ENCODE measurements at regions not wholly inside any gene's neighbourhood (a gene's known extent, or its start where the extent isn't known, plus 50 kb on each side); places are given as distances from the start of the nearest gene placed in this dataset.

GRCh38 chr4:83725336-83726085 lies 189.6 kb downstream of the GPAT3 start:
- H3K9me3 Mint-ChIP-seq (ENCODE audit: unreplicated experiment): no peaks in the 10 kb centered on the region
- H3K4me1 Mint-ChIP-seq (ENCODE audit: insufficient read depth, unreplicated experiment): no peaks in the 10 kb centered on the region
- no peak for TF ChIP-seq CTCF (IDR thresholded peaks at IDR 0.05; ENCODE audit: unreplicated experiment)
- no peak overlapping the region for H3K27ac Mint-ChIP-seq (ENCODE audit: low read depth, unreplicated experiment)
- no peak for DNase-seq (ENCODE audit: unreplicated experiment)
- no TSS peak for BruUV-seq (replicated peaks)
- intact Hi-C loops (cut with micrococcal nuclease): no loop called here
- no peak overlapping the region for H3K4me3 Mint-ChIP-seq (ENCODE audit: unreplicated experiment)
- POLR2A ChIA-PET: no interaction called here
- CTCF ChIA-PET: interaction anchor here (0.7 to 0.8 kb wide), 2 partner anchors 233 to 438 kb away, joined by 3 to 4 read pairs; no protein-coding TSS in a partner anchor
- H3K36me3 Mint-ChIP-seq (ENCODE audit: insufficient read depth, unreplicated experiment): no peaks in the 10 kb centered on the region
- peaks cover 38% of the 10 kb centered on the region for H3K27me3 Mint-ChIP-seq (ENCODE audit: insufficient read depth, unreplicated experiment)

- no peak for TF ChIP-seq CTCF (IDR thresholded peaks at IDR 0.05; ENCODE audit: unreplicated experiment)
- POLR2A ChIA-PET: no interaction called here
- Mint-ChIP-seq H3K27ac (ENCODE audit: low read depth, unreplicated experiment) (no peak overlapping the region), H3K9me3 (ENCODE audit: unreplicated experiment) (no peaks in the 10 kb centered on the region), H3K36me3 (ENCODE audit: insufficient read depth, unreplicated experiment) (no peaks in the 10 kb centered on the region), H3K4me3 (ENCODE audit: unreplicated experiment) (no peak overlapping the region), H3K4me1 (ENCODE audit: insufficient read depth, unreplicated experiment) (no peaks in the 10 kb centered on the region), H3K27me3 (ENCODE audit: insufficient read depth, unreplicated experiment) (peaks cover 38% of the 10 kb centered on the region)
- DNase-seq (ENCODE audit: unreplicated experiment): no peak
- intact Hi-C loops (cut with micrococcal nuclease): no loop called here
- no TSS peak for BruUV-seq (replicated peaks)
- CTCF ChIA-PET: interaction anchor here (0.6 kb wide), 1 partner anchor 52 kb away, joined by 3 read pairs; no protein-coding TSS in a partner anchor
Observed at GRCh38 chr4:83724485-83725335, 188.8 kb downstream of the GPAT3 start.

- no peaks in the 10 kb centered on the region for H3K4me1 Mint-ChIP-seq (ENCODE audit: insufficient read depth, unreplicated experiment)
- no peak for TF ChIP-seq CTCF (IDR thresholded peaks at IDR 0.05; ENCODE audit: unreplicated experiment)
- DNase-seq (ENCODE audit: unreplicated experiment): no peak
- CTCF ChIA-PET: interaction anchor here (0.6 kb wide), 1 partner anchor 53 kb away, joined by 3 read pairs; no protein-coding TSS in a partner anchor
- no TSS peak for BruUV-seq (replicated peaks)
- no peak overlapping the region for H3K4me3 Mint-ChIP-seq (ENCODE audit: unreplicated experiment)
- POLR2A ChIA-PET: no interaction called here
- H3K27me3 Mint-ChIP-seq (ENCODE audit: insufficient read depth, unreplicated experiment): peaks cover 38% of the 10 kb centered on the region
- H3K9me3 Mint-ChIP-seq (ENCODE audit: unreplicated experiment): no peaks in the 10 kb centered on the region
- H3K27ac Mint-ChIP-seq (ENCODE audit: low read depth, unreplicated experiment): no peak overlapping the region
- intact Hi-C loops (cut with micrococcal nuclease): no loop called here
- no peaks in the 10 kb centered on the region for H3K36me3 Mint-ChIP-seq (ENCODE audit: insufficient read depth, unreplicated experiment)
Observed at GRCh38 chr4:83723609-83724008, 187.7 kb downstream of the GPAT3 start.

- no peaks in the 10 kb centered on the region for H3K4me1 Mint-ChIP-seq (ENCODE audit: insufficient read depth, unreplicated experiment)
- H3K36me3 Mint-ChIP-seq (ENCODE audit: insufficient read depth, unreplicated experiment): no peaks in the 10 kb centered on the region
- CTCF ChIA-PET: interaction anchor here (0.6 to 1.5 kb wide), 3 partner anchors 58 to 205 kb away, joined by 3 read pairs; no protein-coding TSS in a partner anchor
- BruUV-seq (replicated peaks): no TSS peak
- intact Hi-C loops (cut with micrococcal nuclease): no loop called here
- no peak overlapping the region for H3K27ac Mint-ChIP-seq (ENCODE audit: low read depth, unreplicated experiment)
- H3K9me3 Mint-ChIP-seq (ENCODE audit: unreplicated experiment): no peaks in the 10 kb centered on the region
- TF ChIP-seq CTCF (IDR thresholded peaks at IDR 0.05; ENCODE audit: unreplicated experiment): no peak
- no peak overlapping the region for H3K4me3 Mint-ChIP-seq (ENCODE audit: unreplicated experiment)
- peaks cover 38% of the 10 kb centered on the region for H3K27me3 Mint-ChIP-seq (ENCODE audit: insufficient read depth, unreplicated experiment)
- POLR2A ChIA-PET: interaction anchor here (0.8 kb wide), 1 partner anchor 8 kb away, joined by 3 read pairs; no protein-coding TSS in a partner anchor
- no peak for DNase-seq (ENCODE audit: unreplicated experiment)
Observed at GRCh38 chr4:83722730-83723269, 186.9 kb downstream of the GPAT3 start.

Measured in MCF 10A (cell line).